ENCODE measurements at regions not wholly inside any gene's neighbourhood (a gene's known extent, or its start where the extent isn't known, plus 50 kb on each side); places are given as distances from the start of the nearest gene placed in this dataset.

- TF ChIP-seq CBX8 (IDR thresholded peaks at IDR 0.05; ENCODE audit: borderline replicate concordance, extremely low read depth, low read depth, low read length, poor library complexity, severe bottlenecking) = no peak
- TF ChIP-seq NFATC3 (IDR thresholded peaks at IDR 0.05) = no peak
- no peak for TF ChIP-seq TAL1 (IDR thresholded peaks at IDR 0.05)
- no peak for TF ChIP-seq UBTF (IDR thresholded peaks at IDR 0.05; ENCODE audit: borderline replicate concordance in 1 of 2, low read depth in 2 of 2, low read length in 2 of 2)
- TF ChIP-seq, protein P1, sequence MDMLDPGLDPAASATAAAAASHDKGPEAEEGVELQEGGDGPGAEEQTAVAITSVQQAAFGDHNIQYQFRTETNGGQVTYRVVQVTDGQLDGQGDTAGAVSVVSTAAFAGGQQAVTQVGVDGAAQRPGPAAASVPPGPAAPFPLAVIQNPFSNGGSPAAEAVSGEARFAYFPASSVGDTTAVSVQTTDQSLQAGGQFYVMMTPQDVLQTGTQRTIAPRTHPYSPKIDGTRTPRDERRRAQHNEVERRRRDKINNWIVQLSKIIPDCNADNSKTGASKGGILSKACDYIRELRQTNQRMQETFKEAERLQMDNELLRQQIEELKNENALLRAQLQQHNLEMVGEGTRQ (CRISPR knock-in tag; IDR thresholded peaks at IDR 0.05) = no peak
- TF ChIP-seq, protein P2, sequence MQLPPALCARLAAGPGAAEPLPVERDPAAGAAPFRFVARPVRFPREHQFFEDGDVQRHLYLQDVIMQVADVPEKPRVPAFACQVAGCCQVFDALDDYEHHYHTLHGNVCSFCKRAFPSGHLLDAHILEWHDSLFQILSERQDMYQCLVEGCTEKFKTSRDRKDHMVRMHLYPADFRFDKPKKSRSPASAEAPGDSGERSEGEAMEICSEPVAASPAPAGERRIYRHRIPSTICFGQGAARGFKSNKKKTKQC (CRISPR knock-in tag; IDR thresholded peaks at IDR 0.05) = no peak
- no peak for TF ChIP-seq KHSRP (IDR thresholded peaks at IDR 0.05)
- TF ChIP-seq CREB3L1 (IDR thresholded peaks at IDR 0.05; ENCODE audit: borderline replicate concordance, low read depth) = no peak
- no peak for TF ChIP-seq ESRRA (IDR thresholded peaks at IDR 0.05; ENCODE audit: borderline replicate concordance, low read depth)
- TF ChIP-seq YBX1 (IDR thresholded peaks at IDR 0.05) = no peak
- no peak for TF ChIP-seq ARID3A (IDR thresholded peaks at IDR 0.05; ENCODE audit: borderline replicate concordance, low read depth, low read length)
- no peak for TF ChIP-seq KDM4B (IDR thresholded peaks at IDR 0.05; ENCODE audit: borderline replicate concordance in 2 of 2, low read depth in 1 of 2)
- no peak for TF ChIP-seq NR2C2 (CRISPR knock-in tag; IDR thresholded peaks at IDR 0.05)
- TF ChIP-seq NR2C2 (tag; IDR thresholded peaks at IDR 0.05) = no peak
Observed at GRCh38 chr3:157607826-157608405, 104.7 kb upstream of the VEPH1 start (continued).
